Stimulated activated CD4-positive, alpha-beta T cell treated with anti-CD3 and anti-CD28 coated beads, TNF-alpha, amount 100 ng/mL, for 48 hours (primary cell): ENCODE measurements at regions not wholly inside any gene's neighbourhood (a gene's known extent, or its start where the extent isn't known, plus 50 kb on each side); places are given as distances from the start of the nearest gene placed in this dataset.

Experiments
- DNase-seq, 3 donors: peaks; one replicate each; pipeline ENCODE4 v3.0.0-alpha.2; 2020; ENCODE audit warnings: low read depth in 3 of 3

- DNase-seq, result no peak
Measured at GRCh38 chr16:51085271-51085670, 65.8 kb downstream of the SALL1 start.

- no peak for DNase-seq
Measured at GRCh38 chr16:51084074-51084928, 66.8 kb downstream of the SALL1 start.

- DNase-seq, result no peak
Measured at GRCh38 chr16:51072591-51072990, 78.5 kb downstream of the SALL1 start.

DNA sequence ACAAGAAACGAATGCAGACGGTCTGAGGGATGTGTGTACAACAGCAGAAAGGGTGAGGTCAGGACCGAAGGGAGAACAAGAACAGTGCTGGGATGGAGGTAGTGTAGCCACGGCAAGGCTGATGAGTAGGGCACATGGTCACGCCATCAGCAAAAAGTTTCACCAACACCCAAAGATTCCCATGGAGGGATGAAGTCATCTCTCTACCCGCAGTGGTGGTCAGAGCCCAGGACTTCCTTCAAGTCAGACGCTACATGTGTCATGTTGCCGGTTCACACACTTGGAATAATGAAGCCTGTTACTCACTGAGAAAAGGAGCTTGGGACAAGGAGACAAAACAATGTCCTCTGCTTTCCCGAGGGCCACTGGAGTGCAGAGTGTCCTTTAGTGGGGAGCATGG is 79.7 kb downstream of the SALL1 start:
- no peak for DNase-seq

- DNase-seq, result no peak
Measured at GRCh38 chr16:51067352-51067751, 83.7 kb downstream of the SALL1 start.

DNA sequence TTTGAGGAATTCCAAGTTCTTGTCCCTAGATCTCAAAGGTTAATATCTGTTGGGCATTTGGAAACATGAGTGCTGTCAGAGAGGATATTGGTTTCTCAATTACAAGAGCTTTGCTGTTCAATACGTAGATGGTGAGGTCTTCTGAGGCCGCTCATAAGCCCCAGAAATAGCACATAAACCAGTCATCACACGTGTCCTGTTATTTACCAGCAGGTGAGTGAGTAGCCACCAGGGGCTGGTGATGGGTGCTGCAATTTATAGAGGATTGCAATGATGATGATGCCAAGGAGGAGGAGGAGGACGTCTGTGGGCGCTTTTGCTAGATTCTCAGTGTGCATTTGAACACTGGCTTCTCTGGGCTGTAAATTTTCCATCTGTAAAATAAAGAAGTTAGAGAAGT is 89.0 kb downstream of the SALL1 start:
- no peak for DNase-seq

GRCh38 chr16:51061328-51061727 is 89.7 kb downstream of the SALL1 start:
- no peak for DNase-seq

DNA sequence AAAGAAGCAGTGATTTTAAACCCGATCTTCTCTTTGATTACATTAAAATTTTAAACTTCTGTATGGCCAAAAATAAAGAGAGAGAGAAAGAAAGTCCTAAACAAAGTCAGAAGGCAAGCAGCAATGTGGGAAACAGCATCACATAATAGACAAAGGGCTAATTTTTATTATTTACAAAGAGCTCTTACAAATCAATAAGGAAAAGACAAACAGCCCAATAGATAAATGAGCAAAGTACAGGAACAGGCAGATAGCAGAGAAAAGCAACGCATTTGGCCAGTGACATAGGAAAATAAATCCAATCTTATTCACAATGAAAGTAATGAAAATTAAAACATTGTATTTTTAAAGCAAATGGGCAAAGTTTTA is 93.1 kb downstream of the SALL1 start:
- no peak for DNase-seq

DNA sequence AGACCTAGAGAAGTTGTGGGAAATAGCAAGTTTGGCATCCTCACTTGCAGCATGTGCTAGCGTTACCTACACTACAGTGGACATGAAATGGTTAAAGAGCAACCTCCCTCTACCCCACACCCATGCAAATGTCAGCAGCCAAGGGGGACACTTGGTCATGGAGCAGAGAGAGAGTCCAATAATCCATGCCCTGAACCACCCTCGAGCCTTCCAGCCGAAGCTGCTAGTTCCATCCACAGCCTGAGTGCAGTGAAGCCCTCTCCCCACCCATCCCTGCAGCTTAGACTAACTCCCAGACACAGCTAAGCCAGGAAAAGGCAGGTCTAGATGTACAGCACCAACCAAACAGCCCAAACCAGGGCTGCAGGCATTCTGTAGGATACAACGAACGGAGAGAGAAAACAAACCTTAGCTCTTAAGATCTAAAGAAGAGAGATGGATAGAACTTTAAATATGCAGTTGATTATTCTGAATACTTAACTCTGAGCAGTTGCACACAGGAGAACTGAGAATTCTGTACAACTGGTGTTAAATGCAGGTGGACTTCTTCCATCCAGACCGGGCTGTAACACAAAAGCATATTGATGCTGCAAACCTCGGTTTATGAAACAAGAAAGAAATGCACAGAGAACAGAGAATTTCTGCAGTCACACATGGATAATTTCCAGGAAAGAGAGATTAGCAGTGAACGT is 93.8 kb downstream of the SALL1 start:
- no peak for DNase-seq

DNA sequence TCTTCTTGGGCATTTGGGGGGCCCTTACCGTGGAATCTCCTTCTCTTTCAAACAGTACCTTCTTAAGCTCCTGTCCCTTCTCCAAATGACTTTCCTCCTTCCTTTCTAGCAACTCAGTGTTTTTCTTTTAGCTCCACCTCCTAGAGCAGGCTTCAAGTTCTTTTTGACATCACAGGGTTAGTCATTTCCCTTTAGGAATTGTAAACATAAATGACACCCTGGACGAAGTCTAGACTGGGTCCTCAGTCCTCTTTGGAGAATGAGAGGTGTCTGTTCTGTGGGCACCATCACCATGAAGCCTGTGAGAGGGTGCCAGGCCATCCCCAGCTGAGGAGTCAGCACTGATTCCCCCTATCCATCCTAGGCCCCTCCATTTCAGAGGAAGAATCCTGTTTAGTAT is 94.7 kb downstream of the SALL1 start:
- DNase-seq, result no peak

DNA sequence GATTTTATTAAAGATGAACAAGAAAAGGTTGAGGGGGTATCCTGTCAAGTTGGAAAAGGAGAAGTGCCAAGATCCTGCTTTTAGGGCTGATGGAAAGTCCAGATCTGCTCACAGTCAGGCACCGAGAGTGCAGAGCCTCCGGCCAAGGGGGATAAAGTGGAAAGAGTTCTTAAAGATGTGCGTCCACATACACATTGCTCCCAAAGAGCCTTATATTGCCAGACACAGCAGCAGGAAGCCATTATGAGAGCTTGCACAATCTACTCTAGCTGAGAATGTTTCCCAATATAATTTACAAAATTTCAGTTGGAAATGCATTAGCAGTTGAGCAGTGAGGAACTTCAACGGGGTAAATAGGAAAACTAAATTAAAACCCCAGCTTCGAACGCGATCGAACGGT is 95.6 kb downstream of the SALL1 start:
- DNase-seq, result no peak

- DNase-seq, result no peak
Measured at GRCh38 chr16:51053775-51054174, 97.3 kb downstream of the SALL1 start.

- no peak for DNase-seq
Measured at GRCh38 chr16:51051671-51052070, 99.4 kb downstream of the SALL1 start.

DNA sequence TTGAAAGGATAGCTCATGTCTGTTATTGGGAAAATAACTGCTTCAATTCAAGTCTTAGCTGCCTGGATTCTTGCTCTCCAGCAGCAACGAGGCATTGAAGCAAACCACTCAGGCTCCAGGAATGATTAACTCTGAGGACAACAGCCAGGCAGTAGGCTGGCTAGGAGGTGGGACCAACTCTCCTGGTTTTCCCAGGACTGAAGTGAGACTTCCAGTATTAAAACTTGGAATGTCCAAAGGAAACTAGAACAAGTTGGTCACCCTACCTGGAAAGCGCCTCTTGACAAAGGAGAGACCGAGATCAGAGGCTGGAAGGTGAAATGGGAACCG is 100.7 kb downstream of the SALL1 start:
- DNase-seq, result no peak

GRCh38 chr16:51049678-51050376 is 101.2 kb downstream of the SALL1 start:
- DNase-seq, result no peak

- no peak for DNase-seq
Measured at GRCh38 chr16:51049276-51049675, 101.8 kb downstream of the SALL1 start.

- no peak for DNase-seq
Measured at GRCh38 chr16:51048544-51048943, 102.5 kb downstream of the SALL1 start.

- no peak for DNase-seq
Measured at GRCh38 chr16:51045794-51046193, 105.3 kb downstream of the SALL1 start.

DNA sequence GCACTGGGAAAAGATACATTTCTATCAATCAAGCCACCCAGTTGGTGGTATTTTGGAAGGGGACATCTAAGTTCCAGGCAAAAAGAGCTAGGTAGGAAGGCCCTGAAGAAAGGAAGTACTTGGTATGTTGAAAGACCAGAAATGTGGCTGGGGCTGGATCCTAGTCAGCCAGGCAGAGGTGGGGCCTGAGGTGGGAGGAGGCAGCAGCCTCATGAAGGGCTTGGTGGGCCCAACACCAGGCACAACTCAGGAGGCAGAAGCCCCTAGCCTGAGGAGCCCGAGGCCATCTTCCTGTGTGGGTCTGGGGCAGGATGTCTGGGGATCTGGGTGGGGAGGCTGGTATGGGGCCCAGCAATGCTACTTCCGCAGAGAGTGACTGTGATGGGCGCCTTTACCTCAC is 105.9 kb downstream of the SALL1 start:
- no peak for DNase-seq

- no peak for DNase-seq
Measured at GRCh38 chr16:51041546-51041945, 109.5 kb downstream of the SALL1 start.

- no peak for DNase-seq
Measured at GRCh38 chr16:51040637-51041036, 110.4 kb downstream of the SALL1 start.

DNA sequence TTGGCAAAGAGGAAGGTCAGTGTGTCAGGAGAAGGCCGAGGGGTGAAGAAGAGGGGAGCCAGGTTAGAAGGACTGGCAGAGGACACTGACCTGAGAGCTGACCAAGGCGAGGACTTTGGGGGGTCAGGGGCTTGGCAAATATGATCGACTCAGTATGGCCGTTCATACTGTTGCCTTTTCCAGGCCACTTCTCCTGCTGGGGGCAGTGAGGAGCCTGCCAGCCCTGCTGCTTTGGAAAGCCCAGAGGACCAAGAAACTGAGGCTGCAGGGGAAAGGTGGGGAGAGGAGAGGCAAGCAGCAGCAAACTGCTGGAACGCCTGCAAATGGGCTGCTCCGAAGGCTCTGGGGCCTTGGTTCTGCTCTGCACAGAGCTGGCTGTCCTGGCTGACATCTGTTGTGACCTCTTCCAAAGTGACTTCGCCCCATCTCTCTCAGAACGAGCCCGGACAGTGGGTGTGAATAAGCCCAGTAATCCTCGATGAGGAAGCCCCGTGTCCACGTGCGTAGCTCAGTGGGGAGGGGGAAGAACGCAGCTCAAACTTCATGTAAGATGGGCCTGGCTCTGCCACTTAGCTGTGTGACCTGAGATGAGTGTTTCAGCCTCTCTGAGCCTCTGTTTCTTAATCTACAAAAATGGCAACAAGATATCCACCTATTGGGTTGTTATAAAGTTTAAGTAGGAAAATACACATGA is 111.3 kb downstream of the SALL1 start:
- DNase-seq, result no peak
